ENCODE measurements at regions not wholly inside any gene's neighbourhood (a gene's known extent, or its start where the extent isn't known, plus 50 kb on each side); places are given as distances from the start of the nearest gene placed in this dataset.

GRCh38 chr18:24853076-24853475 is 392.6 kb downstream of the HRH4 start:
- intact Hi-C loops (cut with micrococcal nuclease; ENCODE audit: unreplicated experiment), result no loop called here
- no peaks in the 10 kb centered on the region for H3K79me2 ChIP-seq (ENCODE audit: insufficient read depth, low read depth, low read length)
- no peak overlapping the region for H2AFZ ChIP-seq (ENCODE audit: low read length)
- no peaks in the 10 kb centered on the region for H3K36me3 ChIP-seq (ENCODE audit: insufficient read depth, low read length)
- H3K4me1 ChIP-seq (ENCODE audit: insufficient read depth, low read length, poor library complexity, severe bottlenecking), result no peaks in the 10 kb centered on the region
- H4K20me1 ChIP-seq (ENCODE audit: insufficient read depth, low read length), result no peaks in the 10 kb centered on the region
- ChIA-PET POLR2A (no interaction called here), CTCF (ENCODE audit: unreplicated experiment) (no interaction called here)
- H3K9me2 ChIP-seq (ENCODE audit: insufficient read depth, low read length), result no peaks in the 10 kb centered on the region
- H3K4me2 ChIP-seq (ENCODE audit: low read length), result no peak overlapping the region
- DNase-seq (ENCODE audit: low spot score), result no peak
- H3K27ac ChIP-seq (ENCODE audit: low read depth, low read length, poor library complexity, severe bottlenecking), result no peak overlapping the region
- no peaks in the 10 kb centered on the region for H3K9me3 ChIP-seq (ENCODE audit: low read length)
- H3K4me3 ChIP-seq (ENCODE audit: low read depth, low read length, poor library complexity, severe bottlenecking), result no peak overlapping the region
- no TSS peak for BruUV-seq (replicated peaks)
- no peak for TF ChIP-seq CTCF (conservative IDR thresholded peaks at IDR 0.05; ENCODE audit: low read length)
- TF ChIP-seq EZH2phosphoT487 (IDR thresholded peaks at IDR 0.05; ENCODE audit: borderline replicate concordance, low read depth, low read length), result no peak

GRCh38 chr18:24860978-24861680 is 400.7 kb downstream of the HRH4 start:
- H3K79me2 ChIP-seq (ENCODE audit: insufficient read depth, low read depth, low read length), result no peaks in the 10 kb centered on the region
- intact Hi-C loops (cut with micrococcal nuclease; ENCODE audit: unreplicated experiment), result loop anchor here (10.0 kb wide), 1 partner anchor 56 kb away; no protein-coding TSS in a partner anchor
- H3K27ac ChIP-seq (ENCODE audit: low read depth, low read length, poor library complexity, severe bottlenecking), result no peak overlapping the region
- TF ChIP-seq EZH2phosphoT487 (IDR thresholded peaks at IDR 0.05; ENCODE audit: borderline replicate concordance, low read depth, low read length) (no peak), CTCF (conservative IDR thresholded peaks at IDR 0.05; ENCODE audit: low read length) (no peak)
- no peaks in the 10 kb centered on the region for H3K36me3 ChIP-seq (ENCODE audit: insufficient read depth, low read length)
- H3K4me3 ChIP-seq (ENCODE audit: low read depth, low read length, poor library complexity, severe bottlenecking), result no peak overlapping the region
- H3K4me1 ChIP-seq (ENCODE audit: insufficient read depth, low read length, poor library complexity, severe bottlenecking), result no peaks in the 10 kb centered on the region
- ChIA-PET POLR2A (interaction anchor here (0.6 kb wide), 1 partner anchor 728 kb away, joined by 3 read pairs; no protein-coding TSS in a partner anchor), CTCF (ENCODE audit: unreplicated experiment) (no interaction called here)
- H3K9me2 ChIP-seq (ENCODE audit: insufficient read depth, low read length), result no peaks in the 10 kb centered on the region
- H4K20me1 ChIP-seq (ENCODE audit: insufficient read depth, low read length), result no peaks in the 10 kb centered on the region
- no peaks in the 10 kb centered on the region for H3K9me3 ChIP-seq (ENCODE audit: low read length)
- H3K4me2 ChIP-seq (ENCODE audit: low read length), result no peak overlapping the region
- BruUV-seq (replicated peaks), result no TSS peak
- no peak for DNase-seq (ENCODE audit: low spot score)
- H2AFZ ChIP-seq (ENCODE audit: low read length), result no peak overlapping the region

GRCh38 chr18:24862201-24862816 is 401.9 kb downstream of the HRH4 start:
- Histone ChIP-seq H4K20me1 (ENCODE audit: insufficient read depth, low read length) (no peaks in the 10 kb centered on the region), H3K9me2 (ENCODE audit: insufficient read depth, low read length) (no peaks in the 10 kb centered on the region), H3K4me2 (ENCODE audit: low read length) (no peak overlapping the region), H2AFZ (ENCODE audit: low read length) (no peak overlapping the region), H3K27ac (ENCODE audit: low read depth, low read length, poor library complexity, severe bottlenecking) (no peak overlapping the region), H3K36me3 (ENCODE audit: insufficient read depth, low read length) (no peaks in the 10 kb centered on the region), H3K4me3 (ENCODE audit: low read depth, low read length, poor library complexity, severe bottlenecking) (no peak overlapping the region), H3K9me3 (ENCODE audit: low read length) (no peaks in the 10 kb centered on the region), H3K4me1 (ENCODE audit: insufficient read depth, low read length, poor library complexity, severe bottlenecking) (no peaks in the 10 kb centered on the region), H3K79me2 (ENCODE audit: insufficient read depth, low read depth, low read length) (no peaks in the 10 kb centered on the region)
- no TSS peak for BruUV-seq (replicated peaks)
- intact Hi-C loops (cut with micrococcal nuclease; ENCODE audit: unreplicated experiment), result loop anchor here (10.0 kb wide), 1 partner anchor 58 kb away; no protein-coding TSS in a partner anchor
- ChIA-PET CTCF (ENCODE audit: unreplicated experiment) (no interaction called here), POLR2A (no interaction called here)
- TF ChIP-seq CTCF (conservative IDR thresholded peaks at IDR 0.05; ENCODE audit: low read length), result no peak
- no peak for TF ChIP-seq EZH2phosphoT487 (IDR thresholded peaks at IDR 0.05; ENCODE audit: borderline replicate concordance, low read depth, low read length)
- no peak for DNase-seq (ENCODE audit: low spot score)

Measured in OCI-LY7 (cell line).